ENCODE measurements at regions not wholly inside any gene's neighbourhood (a gene's known extent, or its start where the extent isn't known, plus 50 kb on each side); places are given as distances from the start of the nearest gene placed in this dataset.

- H3K27ac ChIP-seq = no peak overlapping the region
- TF ChIP-seq ZFX (IDR thresholded peaks at IDR 0.05) = no peak
These were observed 769.9 kb upstream of the SLITRK6 start for GRCh38 chr13:86569119-86569518.

GRCh38 chr13:86569974-86570373 is 770.8 kb upstream of the SLITRK6 start:
- no peak for TF ChIP-seq CTCF (conservative IDR thresholded peaks at IDR 0.05)
- TF ChIP-seq ZFX (IDR thresholded peaks at IDR 0.05) = no peak

GRCh38 chr13:86572115-86572514 is 772.9 kb upstream of the SLITRK6 start:
- TF ChIP-seq ZFX (IDR thresholded peaks at IDR 0.05) = no peak
- TF ChIP-seq CTCF (conservative IDR thresholded peaks at IDR 0.05) = no peak
- H3K27ac ChIP-seq = no peak overlapping the region

More at GRCh38 chr13:86569974-86570373, 770.8 kb upstream of the SLITRK6 start:
- H3K27ac ChIP-seq = no peak overlapping the region

GRCh38 chr13:86579662-86580061 is 780.4 kb upstream of the SLITRK6 start:
- TF ChIP-seq CTCF (conservative IDR thresholded peaks at IDR 0.05) (no peak), ZFX (IDR thresholded peaks at IDR 0.05) (no peak)

GRCh38 chr13:86581706-86582105 is 782.5 kb upstream of the SLITRK6 start:
- H3K27ac ChIP-seq = no peak overlapping the region
- no peak for TF ChIP-seq ZFX (IDR thresholded peaks at IDR 0.05)
- TF ChIP-seq CTCF (conservative IDR thresholded peaks at IDR 0.05) = no peak

More at GRCh38 chr13:86579662-86580061, 780.4 kb upstream of the SLITRK6 start:
- H3K27ac ChIP-seq = no peak overlapping the region

- TF ChIP-seq ZFX (IDR thresholded peaks at IDR 0.05) (no peak), CTCF (conservative IDR thresholded peaks at IDR 0.05) (no peak)
- no peak overlapping the region for H3K27ac ChIP-seq
These were observed 785.1 kb upstream of the SLITRK6 start for GRCh38 chr13:86584301-86584700.

- TF ChIP-seq ZFX (IDR thresholded peaks at IDR 0.05) (no peak), CTCF (conservative IDR thresholded peaks at IDR 0.05) (no peak)
- H3K27ac ChIP-seq = no peak overlapping the region
These were observed 786.6 kb upstream of the SLITRK6 start for GRCh38 chr13:86585835-86586234.

- H3K27ac ChIP-seq = no peak overlapping the region
- TF ChIP-seq CTCF (conservative IDR thresholded peaks at IDR 0.05) (no peak), ZFX (IDR thresholded peaks at IDR 0.05) (no peak)
These were observed 792.6 kb upstream of the SLITRK6 start for GRCh38 chr13:86591862-86592261.
